ENCODE measurements at regions not wholly inside any gene's neighbourhood (a gene's known extent, or its start where the extent isn't known, plus 50 kb on each side); places are given as distances from the start of the nearest gene placed in this dataset.

- Histone ChIP-seq H3K4me3 (no peak overlapping the region), H3K4me1 (peaks cover 0 to 45% (median 17%) of the 10 kb centered on the region in 6 donors), H3K9me3 (peaks cover 0 to 3% (median 0%) of the 10 kb centered on the region in 8 donors), H3K27ac (no peak overlapping the region), H3K27me3 (replicated peaks in 1 of 7) (peaks cover 0 to 39% (median 0%) of the 10 kb centered on the region in 7 donors), H3K36me3 (no peaks in the 10 kb centered on the region)
- WGBS, 5 donors = 23 to 32% (median 24%) methylated on average over 7 to 8 of the region's 8 CpGs
- DNase-seq = no peak
- TF ChIP-seq POLR2AphosphoS5 (IDR thresholded peaks at IDR 0.05) (no peak), POLR2A (IDR thresholded peaks at IDR 0.05) (no peak), CTCF (IDR thresholded peaks at IDR 0.05 in 8 of 11, conservative IDR thresholded peaks at IDR 0.05 in 3 of 11) (peak; percentile 73 to 88 (median 82))
- intact Hi-C loops (cut with DNase I; ENCODE audit: low total_unique reads) = loop anchor here (5.0 kb wide), 1 partner anchor 109 kb away; no protein-coding TSS in a partner anchor
Observed at GRCh38 chr22:22955866-22956535, 68.4 kb downstream of the IGLL5 start.

- WGBS, 5 donors = 71 to 90% (median 84%) methylated on average over 5 of the region's 5 CpGs
- peaks cover 0 to 28% (median 0%) of the 10 kb centered on the region in 7 donors for H3K27me3 ChIP-seq (replicated peaks in 1 of 7)
- intact Hi-C loops (cut with DNase I; ENCODE audit: low total_unique reads) = loop anchor here (5.0 kb wide), 1 partner anchor 110 kb away; no protein-coding TSS in a partner anchor
Observed at GRCh38 chr22:22957090-22957489, 69.5 kb downstream of the IGLL5 start.

GRCh38 chr22:22958621-22959020, 71.0 kb downstream of the IGLL5 start:
- peaks cover 0 to 15% (median 10%) of the 10 kb centered on the region in 8 donors for H3K9me3 ChIP-seq
- TF ChIP-seq POLR2A (IDR thresholded peaks at IDR 0.05) = no peak
- no peak for TF ChIP-seq CTCF (IDR thresholded peaks at IDR 0.05 in 8 of 11, conservative IDR thresholded peaks at IDR 0.05 in 3 of 11)
- no peak for TF ChIP-seq POLR2AphosphoS5 (IDR thresholded peaks at IDR 0.05)
- H3K4me1 ChIP-seq = peaks cover 0 to 31% (median 15%) of the 10 kb centered on the region in 6 donors
- H3K27me3 ChIP-seq (replicated peaks in 1 of 7) = peaks cover 0 to 20% (median 0%) of the 10 kb centered on the region in 7 donors
- 77 to 83% (median 82%) methylated on average over 7 of the region's 7 CpGs for WGBS, 5 donors
- H3K4me3 ChIP-seq = no peak overlapping the region
- H3K36me3 ChIP-seq = no peaks in the 10 kb centered on the region
- no peak for DNase-seq
- no peak overlapping the region for H3K27ac ChIP-seq
- intact Hi-C loops (cut with DNase I; ENCODE audit: low total_unique reads) = loop anchor here (2.0 to 5.0 kb wide), 2 partner anchors 111 to 170 kb away; no protein-coding TSS in a partner anchor

More at GRCh38 chr22:22957090-22957489, 69.5 kb downstream of the IGLL5 start:
- no peak for DNase-seq
- Histone ChIP-seq H3K27ac (no peak overlapping the region), H3K9me3 (peaks cover 0 to 12% (median 7%) of the 10 kb centered on the region in 8 donors), H3K4me1 (peaks cover 0 to 44% (median 17%) of the 10 kb centered on the region in 6 donors), H3K4me3 (no peak overlapping the region), H3K36me3 (no peaks in the 10 kb centered on the region)
- TF ChIP-seq POLR2AphosphoS5 (IDR thresholded peaks at IDR 0.05) (no peak), CTCF (IDR thresholded peaks at IDR 0.05 in 8 of 11, conservative IDR thresholded peaks at IDR 0.05 in 3 of 11) (no peak), POLR2A (IDR thresholded peaks at IDR 0.05) (no peak)

GRCh38 chr22:22959147-22959827, 71.7 kb downstream of the IGLL5 start:
- intact Hi-C loops (cut with DNase I; ENCODE audit: low total_unique reads) = loop anchor here (2.0 to 5.0 kb wide), 2 partner anchors 112 to 170 kb away; no protein-coding TSS in a partner anchor

More at GRCh38 chr22:22959147-22959827, 71.7 kb downstream of the IGLL5 start:
- no peak for TF ChIP-seq POLR2AphosphoS5 (IDR thresholded peaks at IDR 0.05)
- peak; percentile 84 to 100 (median 95) for TF ChIP-seq CTCF (IDR thresholded peaks at IDR 0.05 in 8 of 11, conservative IDR thresholded peaks at IDR 0.05 in 3 of 11)
- Histone ChIP-seq H3K27ac (no peak overlapping the region), H3K27me3 (replicated peaks in 1 of 7) (peaks cover 0 to 14% (median 0%) of the 10 kb centered on the region in 7 donors), H3K9me3 (peaks cover 0 to 16% (median 10%) of the 10 kb centered on the region in 8 donors), H3K36me3 (no peaks in the 10 kb centered on the region), H3K4me1 (peaks cover 0 to 24% (median 14%) of the 10 kb centered on the region in 6 donors), H3K4me3 (no peak overlapping the region)
- WGBS, 5 donors = 24 to 37% (median 28%) methylated on average over 9 of the region's 9 CpGs
- peak; percentile 86 for DNase-seq
